SK-N-SH (cell line): ENCODE measurements at regions not wholly inside any gene's neighbourhood (a gene's known extent, or its start where the extent isn't known, plus 50 kb on each side); places are given as distances from the start of the nearest gene placed in this dataset.

Experiments
- CTCF ChIP-seq: fragments of 200-600 bp; sonication (generic); IDR thresholded peaks from 2 replicates; pipeline ENCODE4 v1.6.1; 2017; ENCODE audit warnings: antibody characterized with exemption, mild to moderate bottlenecking, moderate library complexity
- EZH2phosphoT487 ChIP-seq: fragments of 200-600 bp; sonication (generic); IDR thresholded peaks from 2 replicates; pipeline ENCODE4 v1.6.1; 2017; ENCODE audit warnings: low read depth, mixed run types, mild to moderate bottlenecking, antibody characterized with exemption, moderate library complexity, borderline replicate concordance
- FOSL2 ChIP-seq: IDR thresholded peaks from 2 replicates; pipeline ENCODE4 v1.4.0; 2012; ENCODE audit warnings: low read depth, mild to moderate bottlenecking, moderate library complexity, borderline replicate concordance
- GABPA ChIP-seq: IDR thresholded peaks from 2 replicates; pipeline ENCODE4 v1.4.0; 2012; ENCODE audit warnings: low read depth, mild to moderate bottlenecking
- JUND ChIP-seq: IDR thresholded peaks from 2 replicates; pipeline ENCODE4 v1.4.0; 2012
- POLR2AphosphoS5 ChIP-seq: IDR thresholded peaks from 2 replicates; pipeline ENCODE4 v1.6.1; 2012; ENCODE audit warnings: low read depth, low read length
- RAD21 ChIP-seq: IDR thresholded peaks from 2 replicates; pipeline ENCODE4 v1.6.1; 2012; ENCODE audit warnings: mild to moderate bottlenecking, low read length
- RFX5 ChIP-seq: IDR thresholded peaks from 2 replicates; pipeline ENCODE4 v1.6.1; 2012; ENCODE audit warnings: mild to moderate bottlenecking, improper control_type of control experiment, low read length

- no peak for TF ChIP-seq FOSL2
- no peak for TF ChIP-seq CTCF
- TF ChIP-seq EZH2phosphoT487, result no peak
- no peak for TF ChIP-seq RFX5
- no peak for TF ChIP-seq RAD21
- no peak for TF ChIP-seq GABPA
- no peak for TF ChIP-seq POLR2AphosphoS5
- TF ChIP-seq JUND, result no peak
Measured at GRCh38 chrX:63932006-63932405, 147.0 kb upstream of the ARHGEF9 start.
